ENCODE measurements at regions not wholly inside any gene's neighbourhood (a gene's known extent, or its start where the extent isn't known, plus 50 kb on each side); places are given as distances from the start of the nearest gene placed in this dataset.

DNA sequence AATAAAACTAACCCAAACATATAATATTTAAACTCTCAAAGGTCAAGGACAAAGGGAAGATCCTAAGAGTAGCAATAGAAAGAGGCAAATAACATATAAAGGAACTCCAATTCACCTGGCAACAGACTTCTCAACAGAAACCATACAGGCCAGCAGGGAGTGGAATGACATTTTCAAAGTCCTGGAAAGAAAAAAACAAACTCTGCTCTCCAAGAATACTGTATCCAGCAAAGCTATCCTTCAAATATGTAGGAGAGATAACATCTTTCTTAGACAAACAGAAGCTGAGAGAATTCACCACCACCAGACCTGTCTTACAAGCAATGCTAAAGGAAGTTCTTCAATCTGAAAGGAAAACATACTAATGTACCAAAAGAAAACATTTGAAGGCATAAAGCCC lies 51.5 kb upstream of the TMEM158 start:
- DNase-seq = no peak
- Histone ChIP-seq H3K27me3 (no peaks in the 10 kb centered on the region), H3K36me3 (ENCODE audit: low read depth, missing control alignments) (no peaks in the 10 kb centered on the region), H3K4me3 (no peak overlapping the region), H3K27ac (no peak overlapping the region), H3K4me1 (no peaks in the 10 kb centered on the region), H3K9me3 (no peaks in the 10 kb centered on the region)
- TF ChIP-seq POLR2A (IDR thresholded peaks at IDR 0.05) = no peak
- TF ChIP-seq CTCF (IDR thresholded peaks at IDR 0.05) = no peak
- intact Hi-C loops (cut with DNase I; ENCODE audit: low total_unique reads) = no loop called here

GRCh38 chr3:45280232-45280631 lies 54.1 kb upstream of the TMEM158 start:
- DNase-seq = no peak
- WGBS, 2 donors = 87 to 98% methylated on average over 1 of the region's 1 CpG
- TF ChIP-seq CTCF (IDR thresholded peaks at IDR 0.05) (no peak), POLR2A (IDR thresholded peaks at IDR 0.05) (no peak)
- H3K4me3 ChIP-seq = no peak overlapping the region
- H3K9me3 ChIP-seq = no peaks in the 10 kb centered on the region
- H3K36me3 ChIP-seq (ENCODE audit: low read depth, missing control alignments) = no peaks in the 10 kb centered on the region
- intact Hi-C loops (cut with DNase I; ENCODE audit: low total_unique reads) = no loop called here
- H3K27ac ChIP-seq = no peak overlapping the region
- H3K27me3 ChIP-seq = no peaks in the 10 kb centered on the region
- H3K4me1 ChIP-seq = no peaks in the 10 kb centered on the region

DNA sequence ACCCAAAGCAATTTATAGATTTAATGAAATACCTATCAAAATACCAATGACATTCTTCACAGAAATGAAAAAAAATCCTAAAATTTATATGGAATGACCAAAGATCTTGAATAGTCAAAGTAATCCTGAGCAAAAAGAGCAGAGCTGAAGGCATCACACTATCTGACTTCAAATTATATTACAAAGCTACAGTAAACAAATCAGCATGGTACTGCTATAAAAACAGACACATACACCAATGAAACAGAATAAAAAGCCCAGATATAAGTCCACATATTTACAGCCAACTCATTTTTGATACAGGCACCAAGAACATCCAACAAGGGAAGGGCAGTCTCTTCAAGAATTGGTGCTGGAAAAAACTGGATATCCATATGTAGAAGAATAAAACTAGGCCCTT lies 54.9 kb upstream of the TMEM158 start:
- no peaks in the 10 kb centered on the region for H3K9me3 ChIP-seq
- H3K4me3 ChIP-seq = no peak overlapping the region
- H3K27ac ChIP-seq = no peak overlapping the region
- no peaks in the 10 kb centered on the region for H3K36me3 ChIP-seq (ENCODE audit: low read depth, missing control alignments)
- intact Hi-C loops (cut with DNase I; ENCODE audit: low total_unique reads) = no loop called here
- TF ChIP-seq POLR2A (IDR thresholded peaks at IDR 0.05) = no peak
- no peak for TF ChIP-seq CTCF (IDR thresholded peaks at IDR 0.05)
- H3K27me3 ChIP-seq = no peaks in the 10 kb centered on the region
- H3K4me1 ChIP-seq = no peaks in the 10 kb centered on the region
- no peak for DNase-seq

- Histone ChIP-seq H3K4me1 (no peaks in the 10 kb centered on the region), H3K4me3 (no peak overlapping the region), H3K36me3 (ENCODE audit: low read depth, missing control alignments) (no peaks in the 10 kb centered on the region), H3K9me3 (no peaks in the 10 kb centered on the region), H3K27ac (no peak overlapping the region), H3K27me3 (no peaks in the 10 kb centered on the region)
- WGBS, 2 donors = 89 to 91% methylated on average over 2 of the region's 2 CpGs
- TF ChIP-seq POLR2A (IDR thresholded peaks at IDR 0.05) = no peak
- TF ChIP-seq CTCF (IDR thresholded peaks at IDR 0.05) = no peak
- no peak for DNase-seq
- intact Hi-C loops (cut with DNase I; ENCODE audit: low total_unique reads) = no loop called here
Measured at GRCh38 chr3:45283471-45283870, 57.4 kb upstream of the TMEM158 start.

GRCh38 chr3:45297331-45297730 lies 71.2 kb upstream of the TMEM158 start:
- 88 to 92% methylated on average over 3 of the region's 3 CpGs for WGBS, 2 donors
- Histone ChIP-seq H3K4me1 (no peaks in the 10 kb centered on the region), H3K36me3 (ENCODE audit: low read depth, missing control alignments) (no peaks in the 10 kb centered on the region), H3K27ac (no peak overlapping the region), H3K27me3 (no peaks in the 10 kb centered on the region), H3K9me3 (no peaks in the 10 kb centered on the region), H3K4me3 (no peak overlapping the region)
- intact Hi-C loops (cut with DNase I; ENCODE audit: low total_unique reads) = no loop called here
- TF ChIP-seq POLR2A (IDR thresholded peaks at IDR 0.05) = no peak
- no peak for TF ChIP-seq CTCF (IDR thresholded peaks at IDR 0.05)
- no peak for DNase-seq
